ENCODE measurements at regions not wholly inside any gene's neighbourhood (a gene's known extent, or its start where the extent isn't known, plus 50 kb on each side); places are given as distances from the start of the nearest gene placed in this dataset.

DNA sequence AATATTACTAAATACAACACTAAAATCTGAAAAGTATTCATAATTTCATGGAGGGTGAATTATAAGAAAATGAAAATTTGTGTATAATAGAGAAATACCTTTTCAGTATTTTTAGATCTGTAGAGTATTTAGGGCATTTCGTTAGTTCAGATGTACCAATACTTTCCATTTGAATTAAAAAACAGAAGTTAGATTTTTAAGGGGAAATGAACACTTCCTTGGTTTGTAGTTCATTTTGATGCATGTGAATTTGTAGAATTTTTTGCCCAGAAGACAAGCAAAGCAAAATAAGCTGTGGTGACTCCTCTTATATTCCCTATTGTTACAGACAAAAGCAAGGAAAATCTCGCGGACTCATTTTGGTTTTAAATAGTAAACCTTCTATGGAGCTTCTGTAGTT, 209.0 kb upstream of the RPS23 start:
- H3K4me1 ChIP-seq: no peaks in the 10 kb centered on the region
- H3K9me3 ChIP-seq (ENCODE audit: low read depth): no peaks in the 10 kb centered on the region
- no peak overlapping the region for H3K27ac ChIP-seq
- no peaks in the 10 kb centered on the region for H3K79me2 ChIP-seq (ENCODE audit: low read depth)
- TF ChIP-seq EZH2 (IDR thresholded peaks at IDR 0.05) (no peak), EZH2phosphoT487 (IDR thresholded peaks at IDR 0.05) (no peak)
- TF ChIP-seq, protein P1, sequence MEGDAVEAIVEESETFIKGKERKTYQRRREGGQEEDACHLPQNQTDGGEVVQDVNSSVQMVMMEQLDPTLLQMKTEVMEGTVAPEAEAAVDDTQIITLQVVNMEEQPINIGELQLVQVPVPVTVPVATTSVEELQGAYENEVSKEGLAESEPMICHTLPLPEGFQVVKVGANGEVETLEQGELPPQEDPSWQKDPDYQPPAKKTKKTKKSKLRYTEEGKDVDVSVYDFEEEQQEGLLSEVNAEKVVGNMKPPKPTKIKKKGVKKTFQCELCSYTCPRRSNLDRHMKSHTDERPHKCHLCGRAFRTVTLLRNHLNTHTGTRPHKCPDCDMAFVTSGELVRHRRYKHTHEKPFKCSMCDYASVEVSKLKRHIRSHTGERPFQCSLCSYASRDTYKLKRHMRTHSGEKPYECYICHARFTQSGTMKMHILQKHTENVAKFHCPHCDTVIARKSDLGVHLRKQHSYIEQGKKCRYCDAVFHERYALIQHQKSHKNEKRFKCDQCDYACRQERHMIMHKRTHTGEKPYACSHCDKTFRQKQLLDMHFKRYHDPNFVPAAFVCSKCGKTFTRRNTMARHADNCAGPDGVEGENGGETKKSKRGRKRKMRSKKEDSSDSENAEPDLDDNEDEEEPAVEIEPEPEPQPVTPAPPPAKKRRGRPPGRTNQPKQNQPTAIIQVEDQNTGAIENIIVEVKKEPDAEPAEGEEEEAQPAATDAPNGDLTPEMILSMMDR (IDR thresholded peaks at IDR 0.05): no peak
- no peak overlapping the region for H3K4me2 ChIP-seq
- Mint-ChIP-seq H3K27me3 (ENCODE audit: insufficient read depth, low read depth) (no peaks in the 10 kb centered on the region), H3K36me3 (no peaks in the 10 kb centered on the region), H3K9me3 (no peaks in the 10 kb centered on the region), H3K4me1 (no peaks in the 10 kb centered on the region), H3K4me3 (no peak overlapping the region), H3K27ac (no peak overlapping the region)
- H3F3A ChIP-seq (ENCODE audit: low read depth): no peaks in the 10 kb centered on the region
- no peak overlapping the region for H2AFZ ChIP-seq (replicated peaks)
- H3K36me3 ChIP-seq: no peaks in the 10 kb centered on the region
- no peaks in the 10 kb centered on the region for H4K20me1 ChIP-seq (ENCODE audit: low read depth)
- H3K9ac ChIP-seq: no peak overlapping the region
- no peak for DNase-seq (ENCODE audit: low spot score)
- no peaks in the 10 kb centered on the region for H3K27me3 ChIP-seq
- H3K4me3 ChIP-seq: no peak overlapping the region

DNA sequence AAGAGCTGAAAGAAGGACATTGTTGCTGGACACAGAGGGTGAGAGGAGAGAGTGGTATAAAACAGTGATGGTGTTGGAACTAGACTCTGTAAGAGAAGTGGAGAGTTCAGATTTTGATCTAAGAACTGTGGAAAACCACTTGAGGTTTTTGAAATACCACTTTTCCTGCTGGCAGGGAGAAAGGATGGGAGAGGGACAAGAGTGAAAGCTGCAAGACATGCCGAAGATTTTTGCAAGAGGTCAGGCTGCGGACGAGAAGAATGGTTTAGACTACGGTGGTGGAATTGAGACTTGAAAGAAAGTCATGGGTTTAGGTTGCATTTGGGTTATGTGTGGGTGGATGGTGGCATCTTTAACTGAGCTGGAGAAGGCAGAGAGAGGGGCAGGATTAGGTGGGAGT, 202.2 kb upstream of the RPS23 start:
- H3K27me3 ChIP-seq: no peaks in the 10 kb centered on the region
- no peak overlapping the region for H3K9ac ChIP-seq
- peak overlapping the region; percentile 60 for H2AFZ ChIP-seq (replicated peaks)
- Mint-ChIP-seq H3K4me1 (no peaks in the 10 kb centered on the region), H3K36me3 (no peaks in the 10 kb centered on the region), H3K27ac (no peak overlapping the region), H3K9me3 (no peaks in the 10 kb centered on the region), H3K27me3 (ENCODE audit: insufficient read depth, low read depth) (no peaks in the 10 kb centered on the region), H3K4me3 (no peak overlapping the region)
- H3K4me3 ChIP-seq: no peak overlapping the region
- no peak overlapping the region for H3K27ac ChIP-seq
- H3F3A ChIP-seq (ENCODE audit: low read depth): no peaks in the 10 kb centered on the region
- TF ChIP-seq EZH2 (IDR thresholded peaks at IDR 0.05): no peak
- H3K36me3 ChIP-seq: no peaks in the 10 kb centered on the region
- no peaks in the 10 kb centered on the region for H3K4me1 ChIP-seq
- DNase-seq (ENCODE audit: low spot score): no peak
- H3K4me2 ChIP-seq: no peak overlapping the region
- no peaks in the 10 kb centered on the region for H3K9me3 ChIP-seq (ENCODE audit: low read depth)
- H4K20me1 ChIP-seq (ENCODE audit: low read depth): no peaks in the 10 kb centered on the region
- no peaks in the 10 kb centered on the region for H3K79me2 ChIP-seq (ENCODE audit: low read depth)

DNA sequence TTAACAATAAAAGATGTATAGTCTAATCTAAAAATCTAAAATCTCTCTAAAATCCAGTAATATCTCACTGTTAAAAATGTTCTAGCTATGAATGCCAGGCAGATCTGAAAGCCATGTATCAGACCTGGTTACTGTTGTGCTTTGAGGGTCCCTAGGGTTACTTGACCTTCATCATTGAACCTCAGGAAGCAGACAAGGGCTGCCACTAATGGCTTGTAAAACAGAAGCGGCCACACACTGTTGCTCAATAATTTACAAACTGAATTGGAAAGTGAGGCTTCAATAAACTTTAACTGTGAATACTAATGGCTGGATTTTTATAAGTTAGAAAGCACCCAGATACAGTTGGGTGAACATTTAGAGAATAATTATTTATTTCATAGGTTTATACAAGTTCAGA, 198.0 kb upstream of the RPS23 start:
- Mint-ChIP-seq H3K27me3 (ENCODE audit: insufficient read depth, low read depth) (no peaks in the 10 kb centered on the region), H3K27ac (no peak overlapping the region), H3K4me1 (no peaks in the 10 kb centered on the region), H3K36me3 (no peaks in the 10 kb centered on the region), H3K9me3 (no peaks in the 10 kb centered on the region), H3K4me3 (no peak overlapping the region)
- H3K4me2 ChIP-seq: no peak overlapping the region
- no peak overlapping the region for H2AFZ ChIP-seq (replicated peaks)
- no peaks in the 10 kb centered on the region for H3K27me3 ChIP-seq
- no peaks in the 10 kb centered on the region for H3K36me3 ChIP-seq
- no peaks in the 10 kb centered on the region for H3F3A ChIP-seq (ENCODE audit: low read depth)
- no peaks in the 10 kb centered on the region for H3K4me1 ChIP-seq
- no peak for DNase-seq (ENCODE audit: low spot score)
- H3K9me3 ChIP-seq (ENCODE audit: low read depth): no peaks in the 10 kb centered on the region
- no peak overlapping the region for H3K9ac ChIP-seq
- no peak overlapping the region for H3K4me3 ChIP-seq
- TF ChIP-seq EZH2 (IDR thresholded peaks at IDR 0.05): no peak
- no peak for TF ChIP-seq EZH2phosphoT487 (IDR thresholded peaks at IDR 0.05)
- TF ChIP-seq, protein P1 (IDR thresholded peaks at IDR 0.05): no peak
- H4K20me1 ChIP-seq (ENCODE audit: low read depth): no peaks in the 10 kb centered on the region
- H3K79me2 ChIP-seq (ENCODE audit: low read depth): no peaks in the 10 kb centered on the region
- H3K27ac ChIP-seq: no peak overlapping the region

DNA sequence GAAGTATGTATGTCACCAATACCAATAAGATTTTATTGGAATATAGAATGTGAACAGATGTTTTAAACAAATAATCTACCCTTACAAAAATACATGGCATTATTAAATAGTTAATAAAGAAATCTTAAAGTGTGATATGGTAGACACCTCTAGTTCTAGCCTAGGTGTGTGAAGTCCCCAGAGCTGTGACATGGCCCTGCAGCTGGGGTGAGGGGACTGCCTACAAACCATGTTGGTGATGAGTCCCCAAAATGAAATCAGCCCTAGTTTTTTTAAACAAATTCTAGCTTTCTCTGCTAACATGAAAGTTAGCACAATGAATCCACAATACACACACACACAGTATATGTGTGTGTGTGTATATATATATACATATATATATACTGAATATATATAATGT, 195.1 kb upstream of the RPS23 start:
- Histone ChIP-seq H3K9me3 (ENCODE audit: low read depth) (no peaks in the 10 kb centered on the region), H3K27ac (no peak overlapping the region)

More for the DNA sequence above, 195.1 kb upstream of the RPS23 start:
- H3K4me3 ChIP-seq: no peak overlapping the region
- no peak for DNase-seq (ENCODE audit: low spot score)
- H3K27me3 ChIP-seq: no peaks in the 10 kb centered on the region
- no peak overlapping the region for H3K9ac ChIP-seq
- H4K20me1 ChIP-seq (ENCODE audit: low read depth): no peaks in the 10 kb centered on the region
- TF ChIP-seq EZH2 (IDR thresholded peaks at IDR 0.05) (no peak), EZH2phosphoT487 (IDR thresholded peaks at IDR 0.05) (no peak)
- TF ChIP-seq, protein P1 (IDR thresholded peaks at IDR 0.05): no peak
- no peaks in the 10 kb centered on the region for H3K4me1 Mint-ChIP-seq
- H3K36me3 ChIP-seq: no peaks in the 10 kb centered on the region
- no peaks in the 10 kb centered on the region for H3K9me3 Mint-ChIP-seq
- H3K4me3 Mint-ChIP-seq: no peak overlapping the region
- no peaks in the 10 kb centered on the region for H3F3A ChIP-seq (ENCODE audit: low read depth)
- no peaks in the 10 kb centered on the region for H3K79me2 ChIP-seq (ENCODE audit: low read depth)
- H3K27me3 Mint-ChIP-seq (ENCODE audit: insufficient read depth, low read depth): no peaks in the 10 kb centered on the region
- no peak overlapping the region for H3K4me2 ChIP-seq
- no peaks in the 10 kb centered on the region for H3K4me1 ChIP-seq
- H3K36me3 Mint-ChIP-seq: no peaks in the 10 kb centered on the region
- H2AFZ ChIP-seq (replicated peaks): no peak overlapping the region
- no peak overlapping the region for H3K27ac Mint-ChIP-seq
